ENCODE measurements at regions not wholly inside any gene's neighbourhood (a gene's known extent, or its start where the extent isn't known, plus 50 kb on each side); places are given as distances from the start of the nearest gene placed in this dataset.

DNA sequence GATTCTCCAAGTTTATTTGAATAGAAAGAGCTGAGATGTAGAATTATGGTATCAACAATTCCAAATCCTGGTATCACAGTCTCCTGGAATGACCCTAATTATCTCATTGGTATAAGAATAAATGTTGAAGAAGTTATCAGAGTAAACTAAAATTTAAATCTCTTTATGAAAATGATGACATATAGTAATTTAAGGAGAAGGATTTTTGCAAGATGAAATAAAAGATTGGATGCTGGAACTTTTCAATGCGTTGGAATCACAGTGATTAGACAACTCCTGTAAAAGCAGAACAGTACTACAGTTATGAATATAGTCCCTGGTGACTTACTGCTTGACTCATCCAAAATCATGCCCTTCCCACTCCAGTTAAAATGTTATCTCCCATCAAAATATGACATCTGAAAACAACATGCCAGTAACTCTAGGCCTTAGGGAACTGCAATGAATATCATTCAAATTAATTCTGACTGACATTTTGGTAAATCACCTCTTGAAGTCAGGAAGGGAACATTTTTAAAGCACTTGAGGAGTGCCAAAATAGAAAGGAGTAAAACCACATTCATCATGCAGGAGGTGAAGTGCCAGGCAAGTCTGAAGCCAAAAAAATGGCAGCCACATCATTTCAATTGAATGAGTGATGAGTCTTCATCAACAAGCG is 197.8 kb upstream of the PRKD1 start:
- no peaks in the 10 kb centered on the region for H3K27me3 ChIP-seq
- no peak overlapping the region for H3K4me3 ChIP-seq
- TF ChIP-seq POLR2A (IDR thresholded peaks at IDR 0.05), result no peak
- TF ChIP-seq, protein P1, sequence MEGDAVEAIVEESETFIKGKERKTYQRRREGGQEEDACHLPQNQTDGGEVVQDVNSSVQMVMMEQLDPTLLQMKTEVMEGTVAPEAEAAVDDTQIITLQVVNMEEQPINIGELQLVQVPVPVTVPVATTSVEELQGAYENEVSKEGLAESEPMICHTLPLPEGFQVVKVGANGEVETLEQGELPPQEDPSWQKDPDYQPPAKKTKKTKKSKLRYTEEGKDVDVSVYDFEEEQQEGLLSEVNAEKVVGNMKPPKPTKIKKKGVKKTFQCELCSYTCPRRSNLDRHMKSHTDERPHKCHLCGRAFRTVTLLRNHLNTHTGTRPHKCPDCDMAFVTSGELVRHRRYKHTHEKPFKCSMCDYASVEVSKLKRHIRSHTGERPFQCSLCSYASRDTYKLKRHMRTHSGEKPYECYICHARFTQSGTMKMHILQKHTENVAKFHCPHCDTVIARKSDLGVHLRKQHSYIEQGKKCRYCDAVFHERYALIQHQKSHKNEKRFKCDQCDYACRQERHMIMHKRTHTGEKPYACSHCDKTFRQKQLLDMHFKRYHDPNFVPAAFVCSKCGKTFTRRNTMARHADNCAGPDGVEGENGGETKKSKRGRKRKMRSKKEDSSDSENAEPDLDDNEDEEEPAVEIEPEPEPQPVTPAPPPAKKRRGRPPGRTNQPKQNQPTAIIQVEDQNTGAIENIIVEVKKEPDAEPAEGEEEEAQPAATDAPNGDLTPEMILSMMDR (IDR thresholded peaks at IDR 0.05), result no peak
- no peaks in the 10 kb centered on the region for H3K36me3 ChIP-seq (ENCODE audit: low read depth, missing control alignments)
- H3K4me1 ChIP-seq, result no peaks in the 10 kb centered on the region
- no peak for DNase-seq
- no peak overlapping the region for H3K27ac ChIP-seq
- intact Hi-C loops (cut with DNase I; ENCODE audit: low total_unique reads), result no loop called here
- 92 to 96% methylated on average over 2 of the region's 2 CpGs for WGBS, 2 donors
- H3K9me3 ChIP-seq, result no peaks in the 10 kb centered on the region

DNA sequence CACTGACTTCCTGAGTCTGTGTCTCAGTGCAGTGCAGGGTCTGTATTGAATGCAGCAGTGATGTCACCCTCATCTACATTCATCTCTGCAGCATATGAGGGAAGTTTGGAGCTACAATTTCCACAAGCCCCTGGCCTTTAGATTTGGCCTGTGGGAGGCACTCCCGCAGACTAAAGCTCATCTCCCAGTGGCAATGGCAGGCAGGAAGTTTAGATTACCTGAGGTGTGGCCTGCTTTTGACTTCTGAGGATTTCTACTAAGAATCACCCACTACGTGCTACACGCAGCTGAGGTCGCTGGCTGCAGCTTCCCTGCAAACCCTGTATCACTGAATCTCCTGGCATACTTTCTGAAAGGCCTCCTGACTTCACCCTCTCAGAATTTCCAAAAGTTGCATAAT is 202.2 kb upstream of the PRKD1 start:
- Histone ChIP-seq H3K4me1 (no peaks in the 10 kb centered on the region), H3K9me3 (no peaks in the 10 kb centered on the region), H3K27me3 (no peaks in the 10 kb centered on the region), H3K27ac (no peak overlapping the region), H3K4me3 (no peak overlapping the region), H3K36me3 (ENCODE audit: low read depth, missing control alignments) (no peaks in the 10 kb centered on the region)
- DNase-seq, result no peak
- intact Hi-C loops (cut with DNase I; ENCODE audit: low total_unique reads), result no loop called here
- 90 to 94% methylated on average over 4 of the region's 4 CpGs for WGBS, 2 donors
- TF ChIP-seq, protein P1 (IDR thresholded peaks at IDR 0.05), result no peak
- TF ChIP-seq POLR2A (IDR thresholded peaks at IDR 0.05), result no peak

DNA sequence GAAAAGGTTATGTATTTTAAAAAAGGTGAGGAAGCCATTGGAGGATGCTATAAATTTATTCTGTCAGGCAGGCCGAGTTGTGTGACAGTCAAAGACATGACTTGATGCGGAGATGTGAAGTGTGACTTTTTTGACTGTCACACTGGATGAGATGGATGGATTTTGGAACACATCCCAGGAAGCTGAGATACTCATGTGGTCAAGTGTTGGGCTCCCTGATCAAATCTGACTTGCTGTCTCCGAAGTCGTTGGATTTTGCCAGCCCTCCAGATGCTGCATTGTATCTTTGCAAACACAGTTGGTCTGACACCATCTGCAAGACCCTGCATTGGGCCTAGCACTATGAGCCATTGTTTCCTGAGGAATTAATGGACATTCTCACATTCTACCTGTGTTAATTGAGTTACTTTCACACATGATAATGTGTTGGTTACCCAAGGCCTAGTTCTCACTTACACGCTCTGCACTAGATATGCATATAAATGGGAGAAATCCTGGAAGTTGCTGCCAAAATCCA is 204.0 kb upstream of the PRKD1 start:
- Histone ChIP-seq H3K27me3 (no peaks in the 10 kb centered on the region), H3K9me3 (no peaks in the 10 kb centered on the region), H3K36me3 (ENCODE audit: low read depth, missing control alignments) (no peaks in the 10 kb centered on the region), H3K4me1 (no peaks in the 10 kb centered on the region), H3K27ac (no peak overlapping the region), H3K4me3 (no peak overlapping the region)
- 76 to 86% methylated on average over 5 of the region's 5 CpGs for WGBS, 2 donors
- no peak for TF ChIP-seq POLR2A (IDR thresholded peaks at IDR 0.05)
- TF ChIP-seq, protein P1 (IDR thresholded peaks at IDR 0.05), result no peak
- intact Hi-C loops (cut with DNase I; ENCODE audit: low total_unique reads), result no loop called here
- DNase-seq, result no peak

DNA sequence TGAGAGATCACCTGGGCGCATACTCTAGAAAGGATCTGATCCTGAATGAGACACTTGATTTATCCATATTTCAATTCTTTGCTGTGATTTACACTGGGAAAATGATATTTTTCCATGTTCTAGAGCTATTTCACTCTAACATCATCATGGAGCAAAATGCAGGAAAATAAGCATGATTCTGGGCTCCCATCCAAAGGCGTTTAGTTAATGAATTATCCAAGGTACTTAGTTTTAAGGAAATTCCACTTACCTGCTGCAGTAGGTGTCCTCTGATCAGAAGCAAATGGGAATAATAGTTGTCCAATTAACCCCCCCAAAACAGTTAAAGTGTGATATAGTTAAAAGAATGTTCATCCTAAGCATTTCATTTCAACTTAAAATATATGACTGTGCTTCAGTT is 204.5 kb upstream of the PRKD1 start:
- Histone ChIP-seq H3K36me3 (ENCODE audit: low read depth, missing control alignments) (no peaks in the 10 kb centered on the region), H3K9me3 (no peaks in the 10 kb centered on the region), H3K4me3 (no peak overlapping the region), H3K27me3 (no peaks in the 10 kb centered on the region), H3K4me1 (no peaks in the 10 kb centered on the region), H3K27ac (no peak overlapping the region)
- WGBS, 2 donors, result 83 to 86% methylated on average over 2 of the region's 2 CpGs
- TF ChIP-seq, protein P1 (IDR thresholded peaks at IDR 0.05), result no peak
- no peak for TF ChIP-seq POLR2A (IDR thresholded peaks at IDR 0.05)
- DNase-seq, result no peak
- intact Hi-C loops (cut with DNase I; ENCODE audit: low total_unique reads), result no loop called here

DNA sequence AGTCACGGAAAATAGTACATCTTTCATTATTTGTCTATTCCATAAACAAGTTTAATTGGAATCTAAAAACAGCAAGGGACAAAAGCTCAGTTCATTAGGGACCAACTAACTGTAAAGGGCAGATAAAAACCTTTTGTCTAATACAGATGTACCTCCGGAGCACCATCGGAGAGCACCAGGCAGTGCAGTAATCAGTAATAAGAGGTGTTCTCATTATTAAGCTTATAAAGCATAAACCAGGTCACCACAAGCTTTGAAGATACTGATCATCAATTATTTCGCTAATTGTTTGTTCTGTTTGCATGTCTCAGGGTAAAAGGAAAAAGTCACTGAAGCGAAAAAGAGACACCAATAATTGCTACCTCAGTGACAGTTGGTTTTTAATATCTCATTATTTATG is 207.3 kb upstream of the PRKD1 start:
- DNase-seq, result no peak
- Histone ChIP-seq H3K9me3 (no peaks in the 10 kb centered on the region), H3K4me1 (no peaks in the 10 kb centered on the region), H3K36me3 (ENCODE audit: low read depth, missing control alignments) (no peaks in the 10 kb centered on the region), H3K27me3 (no peaks in the 10 kb centered on the region), H3K4me3 (no peak overlapping the region), H3K27ac (no peak overlapping the region)
- TF ChIP-seq, protein P1 (IDR thresholded peaks at IDR 0.05), result no peak
- no peak for TF ChIP-seq POLR2A (IDR thresholded peaks at IDR 0.05)
- WGBS, 2 donors, result 93 to 96% methylated on average over 5 of the region's 5 CpGs
- intact Hi-C loops (cut with DNase I; ENCODE audit: low total_unique reads), result no loop called here
